Neural cell (in vitro differentiated cells): ENCODE measurements at regions not wholly inside any gene's neighbourhood (a gene's known extent, or its start where the extent isn't known, plus 50 kb on each side); places are given as distances from the start of the nearest gene placed in this dataset.

Source experiments
- H2AFZ ChIP-seq: fragments of 200-600, 300-800 bp; sonication (generic), shearing (Covaris generic); 2 replicates; pipeline ENCODE4 v1.6.0; 2014; ENCODE audit warnings: low read depth, mild to moderate bottlenecking, antibody characterized with exemption, low read length, moderate library complexity
- H3F3A ChIP-seq: fragments of 200-600 bp; shearing (Covaris generic); 2 replicates; pipeline ENCODE4 v1.6.1; 2016; ENCODE audit warnings: mild to moderate bottlenecking, moderate library complexity, mixed read lengths, antibody characterized with exemption, low read length; ENCODE audit not compliant: insufficient read depth, poor library complexity, severe bottlenecking
- H3K27ac ChIP-seq: fragments of 200-600, 300-800 bp; sonication (generic), shearing (Covaris generic); 2 replicates; pipeline ENCODE4 v1.5.1; 2014; ENCODE audit warnings: mild to moderate bottlenecking, low read length, moderate library complexity
- H3K27me3 ChIP-seq: fragments of 300-800, 200-600 bp; sonication (generic), shearing (Covaris generic); 2 replicates; pipeline ENCODE4 v1.6.0; 2014; ENCODE audit warnings: mild to moderate bottlenecking, low read depth, low read length, moderate library complexity; ENCODE audit not compliant: insufficient read depth
- H3K36me3 ChIP-seq: fragments of 300-800, 200-600 bp; sonication (generic), shearing (Covaris generic); 2 replicates; pipeline ENCODE4 v1.5.1; 2014; ENCODE audit warnings: mild to moderate bottlenecking, antibody characterized with exemption, low read length, moderate library complexity; ENCODE audit not compliant: insufficient read depth
- H3K4me2 ChIP-seq: fragments of 300-800, 200-600 bp; sonication (generic), shearing (Covaris generic); 2 replicates; pipeline ENCODE4 v1.6.0; 2014; ENCODE audit warnings: mild to moderate bottlenecking, low read length
- H3K4me3 ChIP-seq: fragments of 300-800, 200-600 bp; sonication (generic), shearing (Covaris generic); 2 replicates; pipeline ENCODE4 v1.5.1; 2014; ENCODE audit warnings: mild to moderate bottlenecking, low read length, moderate library complexity
- H3K79me2 ChIP-seq: fragments of 200-600 bp; shearing (Covaris generic); replicated peaks from 2 replicates; pipeline ENCODE4 v1.6.0; 2014; ENCODE audit warnings: mild to moderate bottlenecking, low read length, moderate library complexity; ENCODE audit not compliant: insufficient read depth
- H3K9ac ChIP-seq: fragments of 300-800, 200-600 bp; sonication (generic), shearing (Covaris generic); 2 replicates; pipeline ENCODE4 v1.6.1; 2016; ENCODE audit warnings: mild to moderate bottlenecking, low read length, mixed read lengths
- H3K9me2 ChIP-seq: fragments of 200-600 bp; shearing (Covaris generic); 2 replicates; pipeline ENCODE4 v1.6.1; 2016; ENCODE audit warnings: mild to moderate bottlenecking, low read length, mixed read lengths; ENCODE audit not compliant: insufficient read depth
- H3K9me3 ChIP-seq: fragments of 200-600, 300-800 bp; sonication (generic), shearing (Covaris generic); 2 replicates; pipeline ENCODE4 v1.6.1; 2016; ENCODE audit warnings: mild to moderate bottlenecking, mixed run types, low read length, moderate library complexity, mixed read lengths
- H4K20me1 ChIP-seq: fragments of 200-600 bp; shearing (Covaris generic); 2 replicates; pipeline ENCODE4 v1.6.1; 2016; ENCODE audit warnings: mild to moderate bottlenecking, mixed run types; ENCODE audit not compliant: insufficient read depth
- CTCF ChIP-seq: fragments of 450-650 bp; IDR thresholded peaks from 2 replicates; pipeline ENCODE4 v1.5.1; 2014; ENCODE audit warnings: antibody characterized with exemption, mild to moderate bottlenecking, moderate library complexity; ENCODE audit not compliant: poor library complexity, severe bottlenecking
- EP300 ChIP-seq: fragments of 450-650 bp; conservative IDR thresholded peaks from 2 replicates; pipeline ENCODE4 v1.6.1; 2014; ENCODE audit warnings: antibody characterized with exemption, mild to moderate bottlenecking, moderate library complexity; ENCODE audit not compliant: poor library complexity, severe bottlenecking
- EZH2 ChIP-seq: fragments of 200-600, 300-800 bp; shearing (Covaris generic), sonication (generic); IDR thresholded peaks from 2 replicates; pipeline ENCODE4 v1.6.1; 2014; ENCODE audit warnings: antibody characterized with exemption, low read length, borderline replicate concordance, mild to moderate bottlenecking; ENCODE audit not compliant: insufficient read depth, poor library complexity, severe bottlenecking
- MXI1 ChIP-seq: fragments of 450-650 bp; conservative IDR thresholded peaks from 2 replicates; pipeline ENCODE4 v1.6.1; 2014; ENCODE audit warnings: antibody characterized with exemption, mild to moderate bottlenecking; ENCODE audit not compliant: poor library complexity, severe bottlenecking
- POLR2AphosphoS5 ChIP-seq: IDR thresholded peaks from 2 replicates; pipeline ENCODE4 v1.6.1; 2012
- RAD21 ChIP-seq: fragments of 450-650 bp; conservative IDR thresholded peaks from 2 replicates; pipeline ENCODE4 v1.6.1; 2014; ENCODE audit warnings: antibody characterized with exemption, mild to moderate bottlenecking, moderate library complexity
- SMC3 ChIP-seq: fragments of 450-650 bp; conservative IDR thresholded peaks from 2 replicates; pipeline ENCODE4 v1.6.1; 2014; ENCODE audit warnings: antibody characterized with exemption, mild to moderate bottlenecking, moderate library complexity; ENCODE audit not compliant: poor library complexity
- TAF1 ChIP-seq: IDR thresholded peaks from 2 replicates; pipeline ENCODE4 v1.6.1; 2012; ENCODE audit warnings: low read depth
- TF ChIP-seq, protein P1 (sequence below): IDR thresholded peaks from 2 replicates; pipeline ENCODE4 v1.6.1; 2012; ENCODE audit warnings: borderline replicate concordance

GRCh38 chr12:85676816-85677749, 159.1 kb downstream of the RASSF9 start:
- Histone ChIP-seq H4K20me1 (no peaks in the 10 kb centered on the region), H3K9me3 (no peaks in the 10 kb centered on the region), H2AFZ (no peak overlapping the region), H3K27me3 (no peaks in the 10 kb centered on the region), H3K79me2 (no peaks in the 10 kb centered on the region), H3K36me3 (no peaks in the 10 kb centered on the region), H3F3A (no peaks in the 10 kb centered on the region), H3K4me2 (no peak overlapping the region), H3K27ac (no peak overlapping the region), H3K9me2 (no peaks in the 10 kb centered on the region), H3K9ac (no peak overlapping the region), H3K4me3 (no peak overlapping the region)
- TF ChIP-seq RAD21 (no peak), EZH2 (no peak), SMC3 (no peak), POLR2AphosphoS5 (no peak), CTCF (no peak), MXI1 (no peak), EP300 (no peak), TAF1 (no peak)
- TF ChIP-seq, protein P1, sequence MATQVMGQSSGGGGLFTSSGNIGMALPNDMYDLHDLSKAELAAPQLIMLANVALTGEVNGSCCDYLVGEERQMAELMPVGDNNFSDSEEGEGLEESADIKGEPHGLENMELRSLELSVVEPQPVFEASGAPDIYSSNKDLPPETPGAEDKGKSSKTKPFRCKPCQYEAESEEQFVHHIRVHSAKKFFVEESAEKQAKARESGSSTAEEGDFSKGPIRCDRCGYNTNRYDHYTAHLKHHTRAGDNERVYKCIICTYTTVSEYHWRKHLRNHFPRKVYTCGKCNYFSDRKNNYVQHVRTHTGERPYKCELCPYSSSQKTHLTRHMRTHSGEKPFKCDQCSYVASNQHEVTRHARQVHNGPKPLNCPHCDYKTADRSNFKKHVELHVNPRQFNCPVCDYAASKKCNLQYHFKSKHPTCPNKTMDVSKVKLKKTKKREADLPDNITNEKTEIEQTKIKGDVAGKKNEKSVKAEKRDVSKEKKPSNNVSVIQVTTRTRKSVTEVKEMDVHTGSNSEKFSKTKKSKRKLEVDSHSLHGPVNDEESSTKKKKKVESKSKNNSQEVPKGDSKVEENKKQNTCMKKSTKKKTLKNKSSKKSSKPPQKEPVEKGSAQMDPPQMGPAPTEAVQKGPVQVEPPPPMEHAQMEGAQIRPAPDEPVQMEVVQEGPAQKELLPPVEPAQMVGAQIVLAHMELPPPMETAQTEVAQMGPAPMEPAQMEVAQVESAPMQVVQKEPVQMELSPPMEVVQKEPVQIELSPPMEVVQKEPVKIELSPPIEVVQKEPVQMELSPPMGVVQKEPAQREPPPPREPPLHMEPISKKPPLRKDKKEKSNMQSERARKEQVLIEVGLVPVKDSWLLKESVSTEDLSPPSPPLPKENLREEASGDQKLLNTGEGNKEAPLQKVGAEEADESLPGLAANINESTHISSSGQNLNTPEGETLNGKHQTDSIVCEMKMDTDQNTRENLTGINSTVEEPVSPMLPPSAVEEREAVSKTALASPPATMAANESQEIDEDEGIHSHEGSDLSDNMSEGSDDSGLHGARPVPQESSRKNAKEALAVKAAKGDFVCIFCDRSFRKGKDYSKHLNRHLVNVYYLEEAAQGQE: no peak

GRCh38 chr12:85679296-85679695, 156.9 kb downstream of the RASSF9 start:
- TF ChIP-seq EZH2 (no peak), RAD21 (no peak), TAF1 (no peak), SMC3 (no peak), POLR2AphosphoS5 (no peak), MXI1 (no peak), CTCF (no peak), EP300 (no peak)
- TF ChIP-seq, protein P1: no peak
- H3K4me3 ChIP-seq: no peak overlapping the region
- H3K36me3 ChIP-seq: no peaks in the 10 kb centered on the region
- no peak overlapping the region for H3K27ac ChIP-seq
- no peaks in the 10 kb centered on the region for H3K9me2 ChIP-seq
- H3K9ac ChIP-seq: no peak overlapping the region
- H3F3A ChIP-seq: no peaks in the 10 kb centered on the region
- H3K9me3 ChIP-seq: no peaks in the 10 kb centered on the region
- no peaks in the 10 kb centered on the region for H3K79me2 ChIP-seq
- no peaks in the 10 kb centered on the region for H4K20me1 ChIP-seq
- H3K27me3 ChIP-seq: no peaks in the 10 kb centered on the region
- no peak overlapping the region for H2AFZ ChIP-seq
- no peak overlapping the region for H3K4me2 ChIP-seq
